ENCODE measurements at regions not wholly inside any gene's neighbourhood (a gene's known extent, or its start where the extent isn't known, plus 50 kb on each side); places are given as distances from the start of the nearest gene placed in this dataset.

DNA sequence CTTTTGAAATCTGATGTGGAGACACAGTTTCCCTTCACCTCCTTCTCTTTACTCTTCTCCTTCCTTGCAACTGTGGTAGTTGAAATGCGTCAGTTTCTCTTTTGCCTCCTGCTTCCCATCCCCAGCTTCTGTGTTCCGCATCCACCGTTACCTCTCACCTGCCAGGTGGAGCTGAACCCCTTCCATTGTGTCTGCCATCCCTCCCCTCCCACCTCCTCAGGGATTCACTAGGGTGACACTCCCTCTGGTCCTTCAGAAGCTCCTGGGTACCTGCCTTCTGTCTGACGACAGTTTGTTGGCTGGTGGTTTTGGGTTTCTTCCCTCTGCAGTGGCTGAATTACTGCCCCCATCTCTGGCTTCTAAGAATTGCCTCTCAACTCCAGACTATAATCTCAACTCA lies 132.1 kb downstream of the SLC24A2 start (continued):
- TF ChIP-seq PREB (CRISPR knock-in tag; IDR thresholded peaks at IDR 0.05; ENCODE audit: borderline replicate concordance) (no peak), RELA (CRISPR knock-in tag; IDR thresholded peaks at IDR 0.05; ENCODE audit: borderline replicate concordance) (no peak)

DNA sequence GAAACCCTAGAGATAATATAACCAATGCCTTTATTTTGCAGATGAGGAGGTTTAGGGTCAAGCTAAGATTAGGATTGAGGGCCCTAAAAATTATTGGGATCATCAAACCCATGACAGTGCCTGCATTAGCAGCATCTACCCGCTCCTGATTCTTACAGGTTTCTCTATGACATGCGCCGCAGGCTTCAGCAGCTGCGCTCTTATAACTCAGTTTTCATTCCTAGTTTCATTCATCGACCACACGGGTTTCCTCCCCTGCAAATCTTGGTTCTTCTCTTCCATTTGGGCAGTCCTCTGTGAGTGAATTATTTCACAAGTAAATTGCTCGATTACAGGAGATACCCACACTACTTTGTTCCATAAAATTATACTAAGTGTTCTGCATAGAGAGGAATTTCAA lies 137.2 kb downstream of the SLC24A2 start:
- Mint-ChIP-seq H3K4me1 (peaks cover 8% of the 10 kb centered on the region), H3K27me3 (ENCODE audit: low read depth) (no peaks in the 10 kb centered on the region), H3K36me3 (no peaks in the 10 kb centered on the region), H3K4me3 (no peak overlapping the region), H3K27ac (no peak overlapping the region), H3K9me3 (no peaks in the 10 kb centered on the region)
- DNase-seq (ENCODE audit: low spot score) (no peak), ATAC-seq (no peak)
- CTCF ChIA-PET, result interaction anchor here (1.9 kb wide), 1 partner anchor 187 kb away, joined by 5 read pairs; no protein-coding TSS in a partner anchor
- TF ChIP-seq ATF1 (CRISPR knock-in tag; IDR thresholded peaks at IDR 0.05) (no peak), ZNF232 (CRISPR knock-in tag; IDR thresholded peaks at IDR 0.05) (no peak), ZNF396 (CRISPR knock-in tag; IDR thresholded peaks at IDR 0.05; ENCODE audit: borderline replicate concordance) (no peak), MLX (CRISPR knock-in tag; IDR thresholded peaks at IDR 0.05) (no peak), FOXJ3 (CRISPR knock-in tag; IDR thresholded peaks at IDR 0.05; ENCODE audit: borderline replicate concordance) (no peak), FOXK1 (CRISPR knock-in tag; IDR thresholded peaks at IDR 0.05) (no peak), E2F5 (CRISPR knock-in tag; IDR thresholded peaks at IDR 0.05) (no peak), SP1 (CRISPR knock-in tag; conservative IDR thresholded peaks at IDR 0.05) (no peak), TP53 (CRISPR knock-in tag; IDR thresholded peaks at IDR 0.05) (no peak), KAT7 (CRISPR knock-in tag; IDR thresholded peaks at IDR 0.05; ENCODE audit: borderline replicate concordance) (no peak), ZNF263 (CRISPR knock-in tag; IDR thresholded peaks at IDR 0.05; ENCODE audit: low read depth) (no peak), ELF4 (CRISPR knock-in tag; IDR thresholded peaks at IDR 0.05; ENCODE audit: low read depth) (no peak)
- POLR2A ChIA-PET, result no interaction called here

- Mint-ChIP-seq H3K36me3 (no peaks in the 10 kb centered on the region), H3K9me3 (no peaks in the 10 kb centered on the region), H3K4me1 (no peaks in the 10 kb centered on the region), H3K27ac (no peak overlapping the region), H3K27me3 (ENCODE audit: low read depth) (no peaks in the 10 kb centered on the region), H3K4me3 (no peak overlapping the region)
- TF ChIP-seq, protein P1, sequence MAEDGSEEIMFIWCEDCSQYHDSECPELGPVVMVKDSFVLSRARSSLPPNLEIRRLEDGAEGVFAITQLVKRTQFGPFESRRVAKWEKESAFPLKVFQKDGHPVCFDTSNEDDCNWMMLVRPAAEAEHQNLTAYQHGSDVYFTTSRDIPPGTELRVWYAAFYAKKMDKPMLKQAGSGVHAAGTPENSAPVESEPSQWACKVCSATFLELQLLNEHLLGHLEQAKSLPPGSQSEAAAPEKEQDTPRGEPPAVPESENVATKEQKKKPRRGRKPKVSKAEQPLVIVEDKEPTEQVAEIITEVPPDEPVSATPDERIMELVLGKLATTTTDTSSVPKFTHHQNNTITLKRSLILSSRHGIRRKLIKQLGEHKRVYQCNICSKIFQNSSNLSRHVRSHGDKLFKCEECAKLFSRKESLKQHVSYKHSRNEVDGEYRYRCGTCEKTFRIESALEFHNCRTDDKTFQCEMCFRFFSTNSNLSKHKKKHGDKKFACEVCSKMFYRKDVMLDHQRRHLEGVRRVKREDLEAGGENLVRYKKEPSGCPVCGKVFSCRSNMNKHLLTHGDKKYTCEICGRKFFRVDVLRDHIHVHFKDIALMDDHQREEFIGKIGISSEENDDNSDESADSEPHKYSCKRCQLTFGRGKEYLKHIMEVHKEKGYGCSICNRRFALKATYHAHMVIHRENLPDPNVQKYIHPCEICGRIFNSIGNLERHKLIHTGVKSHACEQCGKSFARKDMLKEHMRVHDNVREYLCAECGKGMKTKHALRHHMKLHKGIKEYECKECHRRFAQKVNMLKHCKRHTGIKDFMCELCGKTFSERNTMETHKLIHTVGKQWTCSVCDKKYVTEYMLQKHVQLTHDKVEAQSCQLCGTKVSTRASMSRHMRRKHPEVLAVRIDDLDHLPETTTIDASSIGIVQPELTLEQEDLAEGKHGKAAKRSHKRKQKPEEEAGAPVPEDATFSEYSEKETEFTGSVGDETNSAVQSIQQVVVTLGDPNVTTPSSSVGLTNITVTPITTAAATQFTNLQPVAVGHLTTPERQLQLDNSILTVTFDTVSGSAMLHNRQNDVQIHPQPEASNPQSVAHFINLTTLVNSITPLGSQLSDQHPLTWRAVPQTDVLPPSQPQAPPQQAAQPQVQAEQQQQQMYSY (CRISPR knock-in tag; IDR thresholded peaks at IDR 0.05), result no peak
- TF ChIP-seq EMX1 (CRISPR knock-in tag; IDR thresholded peaks at IDR 0.05) (no peak), IRF2 (CRISPR knock-in tag; IDR thresholded peaks at IDR 0.05; ENCODE audit: borderline replicate concordance, low read depth) (no peak), NFE2L1 (CRISPR knock-in tag; IDR thresholded peaks at IDR 0.05) (no peak), JUN (CRISPR knock-in tag; IDR thresholded peaks at IDR 0.05) (no peak), RELA (CRISPR knock-in tag; IDR thresholded peaks at IDR 0.05; ENCODE audit: borderline replicate concordance) (no peak), ZNF219 (CRISPR knock-in tag; IDR thresholded peaks at IDR 0.05; ENCODE audit: borderline replicate concordance) (no peak), ZNF423 (CRISPR knock-in tag; IDR thresholded peaks at IDR 0.05) (no peak), SP1 (CRISPR knock-in tag; conservative IDR thresholded peaks at IDR 0.05) (no peak), NR1H2 (CRISPR knock-in tag; IDR thresholded peaks at IDR 0.05) (no peak), CBFB (CRISPR knock-in tag; IDR thresholded peaks at IDR 0.05; ENCODE audit: low read depth) (no peak), ELF4 (CRISPR knock-in tag; IDR thresholded peaks at IDR 0.05; ENCODE audit: low read depth) (no peak)
- TF ChIP-seq, protein P2, sequence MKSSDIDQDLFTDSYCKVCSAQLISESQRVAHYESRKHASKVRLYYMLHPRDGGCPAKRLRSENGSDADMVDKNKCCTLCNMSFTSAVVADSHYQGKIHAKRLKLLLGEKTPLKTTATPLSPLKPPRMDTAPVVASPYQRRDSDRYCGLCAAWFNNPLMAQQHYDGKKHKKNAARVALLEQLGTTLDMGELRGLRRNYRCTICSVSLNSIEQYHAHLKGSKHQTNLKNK (CRISPR knock-in tag; IDR thresholded peaks at IDR 0.05), result no peak
- TF ChIP-seq, protein P3, sequence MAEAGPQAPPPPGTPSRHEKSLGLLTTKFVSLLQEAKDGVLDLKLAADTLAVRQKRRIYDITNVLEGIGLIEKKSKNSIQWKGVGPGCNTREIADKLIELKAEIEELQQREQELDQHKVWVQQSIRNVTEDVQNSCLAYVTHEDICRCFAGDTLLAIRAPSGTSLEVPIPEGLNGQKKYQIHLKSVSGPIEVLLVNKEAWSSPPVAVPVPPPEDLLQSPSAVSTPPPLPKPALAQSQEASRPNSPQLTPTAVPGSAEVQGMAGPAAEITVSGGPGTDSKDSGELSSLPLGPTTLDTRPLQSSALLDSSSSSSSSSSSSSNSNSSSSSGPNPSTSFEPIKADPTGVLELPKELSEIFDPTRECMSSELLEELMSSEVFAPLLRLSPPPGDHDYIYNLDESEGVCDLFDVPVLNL (CRISPR knock-in tag; IDR thresholded peaks at IDR 0.05; ENCODE audit: borderline replicate concordance, low read depth), result no peak
- POLR2A ChIA-PET, result no interaction called here
- CTCF ChIA-PET, result interaction anchor here (0.6 to 1.0 kb wide), 2 partner anchors 13 to 185 kb away, joined by 3 read pairs; no protein-coding TSS in a partner anchor
- ATAC-seq (no peak), DNase-seq (ENCODE audit: low spot score) (no peak)
These were observed 138.5 kb downstream of the SLC24A2 start for GRCh38 chr9:19650312-19650711.

Measured in WTC11 (cell line).